ENCODE measurements at regions not wholly inside any gene's neighbourhood (a gene's known extent, or its start where the extent isn't known, plus 50 kb on each side); places are given as distances from the start of the nearest gene placed in this dataset.

GRCh38 chr10:43905512-43906236, 257.0 kb upstream of the ZNF32 start:
- TF ChIP-seq POLR2A (IDR thresholded peaks at IDR 0.05) (no peak), CTCF (IDR thresholded peaks at IDR 0.05) (no peak)
